Panc1 (cell line): ENCODE measurements at regions not wholly inside any gene's neighbourhood (a gene's known extent, or its start where the extent isn't known, plus 50 kb on each side); places are given as distances from the start of the nearest gene placed in this dataset.

Experiments
- ATAC-seq: fragments of 200-7000 bp; cut with Tn5 transposase; 2 replicates; pipeline ENCODE4 v1.9.1; 2020; ENCODE audit warnings: mild to moderate bottlenecking, moderate library complexity
- BruUV-seq: library from RNA; stranded (reverse); fragments of 400-500 nt; replicated peaks from 2 replicates; lab custom pipeline; 2021; lab: Mats Ljungman, UMichigan
- CTCF ChIA-PET: fragments of 300-600 bp; sonication (Branson Sonifier 250); formaldehyde crosslinking; loops from one replicate; lab custom pipeline; 2022; ENCODE audit warnings: antibody characterized with exemption; lab: Charles Lee
- POLR2A ChIA-PET: fragments of 300-600 bp; sonication (Branson Sonifier 250); formaldehyde crosslinking; loops from one replicate; lab custom pipeline; 2022; ENCODE audit warnings: antibody characterized with exemption; lab: Charles Lee
- DNase-seq: peaks from one replicate; pipeline ENCODE4 v3.0.0-alpha.2; 2010; ENCODE audit warnings: low read depth, low spot score
- H3K27ac ChIP-seq: 2 replicates; pipeline ENCODE4 v1.5.1; 2011; ENCODE audit warnings: mild to moderate bottlenecking, low read length, inconsistent platforms
- H3K27me3 ChIP-seq: fragments of 200-500 bp; sonication (Bioruptor generic); 2 replicates; pipeline ENCODE4 v1.6.0; 2014; ENCODE audit warnings: low read length, inconsistent platforms; ENCODE audit not compliant: control insufficient read depth, insufficient read depth
- H3K36me3 ChIP-seq: fragments of 200-500 bp; sonication (Bioruptor generic); 2 replicates; pipeline ENCODE4 v1.5.1; 2014; ENCODE audit warnings: inconsistent platforms, mild to moderate bottlenecking, low read length, moderate library complexity; ENCODE audit not compliant: control insufficient read depth, insufficient read depth
- H3K4me1 ChIP-seq: 2 replicates; pipeline ENCODE4 v1.5.1; 2011; ENCODE audit warnings: inconsistent platforms, mild to moderate bottlenecking, low read length, moderate library complexity; ENCODE audit not compliant: control insufficient read depth, insufficient read depth
- H3K4me3 ChIP-seq, 2 experiments: 2 replicates each; pipeline ENCODE4 v1.5.1; 2011 to 2012; ENCODE audit warnings: low read depth in 2 of 2, low read length in 2 of 2, mild to moderate bottlenecking in 2 of 2, inconsistent platforms in 1 of 2, moderate library complexity in 1 of 2
- H3K9me3 ChIP-seq: fragments of 200-500 bp; sonication (Bioruptor generic); 2 replicates; pipeline ENCODE4 v1.5.1; 2014; ENCODE audit warnings: low read depth, mild to moderate bottlenecking, inconsistent platforms, low read length, moderate library complexity; ENCODE audit not compliant: control insufficient read depth, insufficient read depth
- CTCF ChIP-seq: fragments of 450-650 bp; IDR thresholded peaks from 2 replicates; pipeline ENCODE4 v1.5.1; 2017; ENCODE audit warnings: mild to moderate bottlenecking
- POLR2AphosphoS5 ChIP-seq: IDR thresholded peaks from 2 replicates; pipeline ENCODE4 v1.6.1; 2012; ENCODE audit warnings: mild to moderate bottlenecking, low read depth, low read length, moderate library complexity
- REST ChIP-seq, 2 experiments: IDR thresholded peaks; 2 replicates each; pipeline ENCODE4 v1.6.1; 2011 to 2012; ENCODE audit warnings: low read depth in 2 of 2, control low read depth in 1 of 2, low read length in 1 of 2, mild to moderate bottlenecking in 1 of 2, moderate library complexity in 1 of 2; ENCODE audit not compliant: insufficient read depth in 1 of 2
- SIN3A ChIP-seq: IDR thresholded peaks from 2 replicates; pipeline ENCODE4 v1.6.1; 2012; ENCODE audit warnings: low read depth, mild to moderate bottlenecking, low read length, moderate library complexity, borderline replicate concordance; ENCODE audit not compliant: insufficient read depth
- TCF7L2 ChIP-seq: IDR thresholded peaks from 2 replicates; pipeline ENCODE4 v1.6.1; 2011; ENCODE audit warnings: mild to moderate bottlenecking, low read depth, low read length, inconsistent platforms
- in situ Hi-C: cut with HindIII; loops from 2 replicates; pipeline ENCODE4 v1.10.0; 2016; ENCODE audit warnings: low sequenced_read_pairs, low pct_unique_long_range_greater_than_20kb
- intact Hi-C: fragments of 100-400 bp; cut with micrococcal nuclease; formaldehyde crosslinking; loops from one replicate; pipeline ENCODE4 v1.10.0; 2022; ENCODE audit not compliant: unreplicated experiment

- TF ChIP-seq SIN3A = no peak
- no peak for TF ChIP-seq REST (IDR thresholded peaks at IDR 0.05; ENCODE audit: insufficient read depth in 1 of 2, low read depth in 2 of 2, low read length in 1 of 2)
- no peak for TF ChIP-seq TCF7L2
- no peak for TF ChIP-seq POLR2AphosphoS5
- no peak for TF ChIP-seq CTCF
- no peak overlapping the region for H3K4me3 ChIP-seq
- DNase-seq = no peak
- no peaks in the 10 kb centered on the region for H3K36me3 ChIP-seq
- in situ Hi-C loops = no loop called here
- intact Hi-C loops = no loop called here
- ATAC-seq = no peak
- no peaks in the 10 kb centered on the region for H3K27me3 ChIP-seq
- BruUV-seq = no TSS peak
- ChIA-PET POLR2A (no interaction called here), CTCF (no interaction called here)
- no peaks in the 10 kb centered on the region for H3K4me1 ChIP-seq
- H3K9me3 ChIP-seq = no peaks in the 10 kb centered on the region
- H3K27ac ChIP-seq = no peak overlapping the region
These were observed 848.2 kb downstream of the NLGN4X start for GRCh38 chrX:5380426-5380825.

- POLR2A ChIA-PET = no interaction called here
- Histone ChIP-seq H3K4me1 (no peaks in the 10 kb centered on the region), H3K36me3 (no peaks in the 10 kb centered on the region), H3K27ac (no peak overlapping the region), H3K27me3 (no peaks in the 10 kb centered on the region), H3K9me3 (no peaks in the 10 kb centered on the region), H3K4me3 (no peak overlapping the region)
- DNase-seq (no peak), ATAC-seq (no peak)
- TF ChIP-seq POLR2AphosphoS5 = no peak
- TF ChIP-seq REST (IDR thresholded peaks at IDR 0.05; ENCODE audit: insufficient read depth in 1 of 2, low read depth in 2 of 2, low read length in 1 of 2) = peak in 1 of 2 experiments; percentile 48; a peak in 2 of 4 replicates
- CTCF ChIA-PET = no interaction called here
- intact Hi-C loops (no loop called here), in situ Hi-C loops (no loop called here)
- BruUV-seq = no TSS peak
These were observed 886.8 kb downstream of the NLGN4X start for GRCh38 chrX:5341902-5342301.
